NCI-H2107 treated with DMSO at 0.1 percent for 48 hours (cell line): ENCODE measurements at regions not wholly inside any gene's neighbourhood (a gene's known extent, or its start where the extent isn't known, plus 50 kb on each side); places are given as distances from the start of the nearest gene placed in this dataset.
"Not testable (repeated sequence)": the region's sequence is repeated elsewhere in the genome, so short reads cannot be mapped to it uniquely, and the experiment has no call there.

Experiments used
- DNase-seq: peaks from one replicate; lab custom pipeline; 2025; ENCODE audit not compliant: unreplicated experiment; lab: John Stamatoyannopoulos, UW

DNA sequence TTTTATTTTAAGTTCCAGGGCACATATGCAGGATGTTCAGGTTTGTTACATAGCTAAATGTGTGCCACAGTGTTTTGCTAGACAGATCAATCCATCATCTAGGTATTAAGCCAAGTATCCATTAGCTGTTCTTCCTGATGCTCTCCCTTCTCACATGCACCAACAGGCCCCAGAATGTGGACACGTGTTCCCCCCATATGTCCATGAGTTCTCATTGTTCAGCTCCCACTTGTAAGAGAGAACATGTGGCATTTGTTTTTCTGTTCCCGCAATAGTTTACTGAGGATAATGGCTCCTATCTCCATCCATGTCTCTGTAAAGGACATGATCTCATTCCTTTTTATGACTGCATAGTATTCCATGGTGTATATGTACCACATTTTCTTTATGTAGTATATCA is 374.8 kb upstream of the FAT1 start:
- DNase-seq, result no peak

DNA sequence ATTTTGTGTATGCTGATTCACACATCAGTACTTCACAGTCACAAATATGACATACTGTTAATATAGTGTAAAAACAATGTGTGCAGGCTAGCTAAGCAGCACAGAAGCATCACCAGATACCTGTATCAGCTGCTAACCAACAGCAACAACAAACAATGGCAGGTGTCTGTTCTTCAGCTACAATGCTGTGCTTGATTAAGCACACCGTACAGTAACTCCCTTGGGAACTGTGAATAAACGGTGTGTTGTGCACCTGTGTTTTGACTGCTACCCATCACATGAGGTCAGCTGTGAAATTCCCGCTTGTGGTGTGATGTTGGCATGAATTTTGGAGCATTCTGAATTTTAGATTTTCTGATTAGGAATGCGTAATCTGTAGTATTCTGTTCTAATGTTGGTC is 379.7 kb upstream of the FAT1 start:
- DNase-seq, result peak; percentile 23

DNA sequence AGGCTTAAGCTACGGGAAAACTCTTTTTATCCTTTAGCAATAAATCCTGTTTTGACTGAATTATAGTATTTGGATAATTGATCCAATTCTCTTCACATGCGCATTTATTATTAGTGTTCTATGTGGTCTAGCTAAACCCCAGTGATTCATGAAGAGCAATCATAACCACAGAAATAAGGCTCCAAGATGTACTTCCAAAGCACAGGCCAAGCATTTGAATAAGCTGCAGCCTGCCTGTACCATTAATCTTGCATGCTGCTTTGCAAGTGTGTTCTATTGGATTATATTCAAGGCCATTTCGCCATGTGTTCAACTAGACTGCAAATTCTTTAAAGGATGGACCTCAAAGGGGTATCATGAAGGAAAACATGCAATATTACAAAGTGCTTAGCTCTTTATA is 385.2 kb upstream of the FAT1 start:
- DNase-seq, result no peak

DNA sequence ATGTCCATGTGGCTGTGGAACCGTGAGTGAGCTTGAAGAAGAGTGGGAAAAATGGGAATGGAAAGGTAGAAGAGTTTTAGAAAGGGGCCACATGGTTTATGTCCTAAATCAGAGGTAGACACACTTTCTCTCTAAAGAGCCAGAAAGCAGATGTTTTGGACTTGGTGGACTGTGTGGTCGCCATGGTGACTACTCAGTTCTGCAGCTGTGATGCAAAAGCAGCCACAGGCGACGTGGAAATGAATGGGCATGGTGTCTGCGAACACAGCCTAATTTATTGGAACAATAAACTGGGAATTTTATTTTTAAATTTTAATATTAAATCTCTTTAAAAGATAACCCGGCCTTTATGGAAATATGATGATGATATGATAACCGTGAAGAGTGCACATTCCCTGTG is 386.0 kb upstream of the FAT1 start:
- no peak for DNase-seq

DNA sequence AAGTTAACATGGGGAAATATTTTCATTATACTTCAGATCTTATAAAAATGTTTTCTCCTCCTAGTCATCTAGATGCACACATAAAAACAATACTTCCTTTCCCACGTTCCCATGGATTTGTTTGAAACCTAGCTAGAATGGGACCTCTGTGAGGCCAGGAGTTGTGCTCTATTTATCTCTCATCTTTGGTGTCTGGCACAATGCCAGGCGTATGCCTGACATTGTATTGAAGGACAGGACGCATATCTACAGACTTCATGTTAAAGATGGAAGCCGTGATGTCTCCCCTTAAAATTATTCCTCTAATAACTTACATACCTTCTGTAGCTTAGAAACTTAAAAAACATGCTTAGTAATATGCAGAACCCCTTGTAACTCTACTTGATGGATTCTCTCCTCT is 394.5 kb upstream of the FAT1 start:
- no peak for DNase-seq

DNA sequence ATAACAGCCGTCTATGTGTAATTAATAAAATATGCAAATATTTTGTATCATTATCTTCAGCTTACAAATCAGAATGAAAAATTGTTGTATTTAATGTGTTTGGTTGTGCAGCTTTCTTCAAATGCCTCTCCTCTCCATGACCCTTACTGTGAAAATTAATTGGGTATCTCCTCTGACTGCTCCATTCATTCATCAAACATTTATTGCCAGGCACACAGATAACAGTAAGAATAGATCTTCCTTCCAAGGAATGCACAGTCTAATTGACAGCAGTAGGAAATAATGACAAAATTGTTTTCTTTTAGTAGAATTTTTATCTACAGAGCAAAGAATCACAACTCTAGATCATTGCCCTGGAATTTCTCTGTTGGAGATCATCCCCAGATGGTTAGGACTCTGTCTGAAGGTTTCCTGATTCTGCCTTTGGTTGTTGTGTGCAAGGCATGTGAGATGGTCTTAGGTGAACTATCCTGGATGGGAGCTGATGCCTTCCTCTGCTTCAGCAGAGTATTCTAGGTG is 395.0 kb upstream of the FAT1 start:
- no peak for DNase-seq

DNA sequence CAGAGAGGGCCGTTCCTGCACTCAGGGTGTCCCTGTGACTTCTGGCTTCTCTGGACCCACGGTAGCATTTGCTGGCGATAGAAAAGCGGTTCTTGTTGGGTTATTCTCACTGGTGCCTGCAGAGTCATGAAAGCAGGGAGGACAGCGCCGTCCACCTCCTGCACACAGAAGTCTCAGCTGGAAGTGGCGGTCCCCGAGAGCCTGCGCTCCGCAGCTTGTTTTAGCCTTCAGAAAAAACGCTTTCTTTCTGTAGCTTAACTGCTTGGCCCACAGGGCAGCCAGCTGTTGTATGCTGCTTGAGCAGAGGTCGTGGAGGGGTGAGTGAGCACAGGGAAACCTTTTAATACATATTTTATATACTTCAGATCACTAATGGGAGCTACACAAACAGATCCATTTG is 400.7 kb upstream of the FAT1 start:
- no peak for DNase-seq

DNA sequence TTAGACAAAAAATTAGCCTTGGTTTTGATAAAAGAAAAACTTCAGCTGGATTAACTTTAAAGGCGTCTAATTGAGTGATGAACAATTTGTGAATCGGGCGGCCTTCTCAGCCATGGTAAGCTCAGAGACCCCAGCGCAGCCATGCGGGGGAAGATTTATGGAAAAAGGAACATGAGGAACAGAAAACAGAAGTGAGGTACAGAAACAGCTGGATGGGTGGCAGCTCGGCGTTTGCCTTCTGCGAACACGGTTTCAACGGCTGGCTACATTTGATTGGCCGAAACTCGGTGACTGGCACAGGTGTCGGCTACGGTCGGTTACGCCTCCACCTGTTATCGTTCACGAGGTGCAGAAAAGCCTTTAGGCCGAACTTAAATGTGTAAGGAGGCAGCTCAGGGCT is 401.4 kb upstream of the FAT1 start:
- no peak for DNase-seq

DNA sequence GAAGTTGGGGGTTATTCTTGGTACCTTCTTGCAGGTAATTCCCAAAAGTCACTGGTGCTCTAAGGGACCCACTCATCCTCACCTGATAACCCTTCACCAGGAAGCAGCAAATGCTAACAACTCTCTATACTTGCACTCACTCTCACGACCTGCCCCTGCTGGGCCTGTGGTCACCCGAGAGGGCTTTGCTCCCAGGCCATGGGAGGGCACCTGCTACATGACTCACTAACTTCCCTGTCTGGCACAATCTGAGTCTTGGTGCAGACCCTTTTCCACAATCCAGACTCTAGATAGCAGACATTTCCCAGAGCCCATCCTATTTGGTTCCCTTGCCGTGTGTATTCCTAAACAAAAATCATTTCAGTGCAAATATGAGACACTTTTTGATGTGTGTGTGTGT is 403.8 kb upstream of the FAT1 start:
- no peak for DNase-seq

DNA sequence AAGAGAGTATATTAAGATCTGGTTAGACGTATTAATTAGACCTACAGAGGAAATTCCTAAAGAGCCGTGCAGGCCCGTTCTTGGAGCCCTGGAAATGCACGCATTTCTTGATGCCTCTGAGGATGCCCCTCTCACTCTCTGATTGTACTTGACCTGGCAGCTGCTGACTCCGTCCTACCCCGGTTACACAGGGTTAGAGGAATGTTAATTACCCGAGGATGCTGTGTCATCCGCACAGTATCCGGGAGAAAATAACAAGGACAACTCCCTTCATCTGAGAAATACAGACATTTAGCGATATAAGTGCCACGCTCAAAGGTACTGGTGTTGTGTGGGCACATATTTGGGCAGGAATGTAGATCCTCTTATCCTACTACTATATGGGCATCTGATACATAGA is 404.6 kb upstream of the FAT1 start:
- DNase-seq, result no peak

DNA sequence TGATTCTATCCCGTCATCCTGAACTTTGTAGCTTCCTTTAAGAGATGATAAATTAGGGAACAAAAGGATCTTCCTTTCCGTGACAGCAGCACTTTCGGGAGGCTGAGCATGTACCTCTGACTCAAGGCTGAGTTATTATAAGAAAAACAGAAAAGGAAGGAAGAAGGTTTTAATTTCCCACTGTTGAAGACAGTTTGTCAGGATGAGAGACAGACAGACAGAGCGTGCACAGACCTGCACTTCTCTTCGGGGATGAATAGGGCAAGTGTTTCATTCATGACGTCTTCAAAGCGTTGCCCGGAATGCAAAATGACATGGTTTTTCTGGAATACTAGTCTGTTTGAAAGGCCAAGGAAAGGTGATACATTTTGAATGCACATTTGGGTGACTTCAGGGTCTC is 405.3 kb upstream of the FAT1 start:
- no peak for DNase-seq

DNA sequence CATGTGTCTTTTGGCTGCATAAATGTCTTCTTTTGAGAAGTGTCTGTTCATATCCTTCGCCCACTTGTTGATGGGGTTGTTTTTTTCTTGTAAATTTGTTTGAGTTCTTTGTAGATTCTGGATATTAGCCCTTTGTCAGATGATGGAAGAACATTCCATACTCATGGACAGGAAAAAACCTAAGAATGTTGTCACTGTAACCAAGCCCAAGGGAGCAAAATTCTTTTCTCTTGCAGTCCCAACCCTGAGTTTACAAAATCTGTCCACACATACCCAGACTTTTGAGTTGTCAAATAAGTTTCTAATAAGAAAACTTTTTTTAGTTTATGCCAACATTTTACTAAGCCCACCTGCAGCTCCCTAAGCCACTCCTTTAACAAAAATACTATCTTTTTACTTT is 408.2 kb upstream of the FAT1 start:
- DNase-seq, result not testable (repeated sequence)

DNA sequence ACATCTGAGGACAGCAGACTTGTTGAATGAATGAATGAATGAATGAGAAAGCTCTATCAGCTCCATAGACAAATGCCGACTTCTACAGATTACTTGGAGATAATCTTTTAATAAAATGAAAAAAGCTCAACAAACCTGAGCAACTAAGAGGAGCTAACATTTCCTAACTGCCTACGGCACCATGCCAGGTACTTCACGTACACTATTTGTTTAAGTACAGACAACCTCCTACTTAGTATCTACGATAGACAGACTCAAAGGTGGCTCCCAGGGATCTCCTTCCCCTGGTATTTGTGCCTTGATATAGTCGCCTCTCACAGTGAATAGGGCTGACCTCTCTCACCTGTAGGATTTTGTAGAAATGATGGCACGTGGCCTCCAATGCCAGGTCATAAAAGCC is 412.2 kb upstream of the FAT1 start:
- no peak for DNase-seq

DNA sequence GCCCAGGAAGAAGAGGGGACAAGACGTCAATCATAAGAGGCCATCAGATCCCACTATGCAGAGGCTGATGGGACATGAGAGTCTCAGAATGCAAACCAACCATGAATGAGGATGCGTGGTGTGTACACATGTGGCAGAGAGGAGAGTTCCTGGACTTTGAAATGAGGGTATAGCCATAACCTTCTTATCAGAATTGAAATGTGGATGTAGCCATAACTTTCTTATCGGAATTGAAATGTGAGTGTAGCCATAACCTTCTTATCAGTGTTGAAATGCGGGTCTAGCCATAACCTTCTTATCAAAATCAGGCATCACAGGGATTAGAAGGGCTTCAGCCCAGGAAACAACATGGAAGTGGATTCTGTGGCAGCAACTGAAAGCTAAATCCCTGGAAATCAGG is 415.5 kb upstream of the FAT1 start:
- DNase-seq, result no peak

DNA sequence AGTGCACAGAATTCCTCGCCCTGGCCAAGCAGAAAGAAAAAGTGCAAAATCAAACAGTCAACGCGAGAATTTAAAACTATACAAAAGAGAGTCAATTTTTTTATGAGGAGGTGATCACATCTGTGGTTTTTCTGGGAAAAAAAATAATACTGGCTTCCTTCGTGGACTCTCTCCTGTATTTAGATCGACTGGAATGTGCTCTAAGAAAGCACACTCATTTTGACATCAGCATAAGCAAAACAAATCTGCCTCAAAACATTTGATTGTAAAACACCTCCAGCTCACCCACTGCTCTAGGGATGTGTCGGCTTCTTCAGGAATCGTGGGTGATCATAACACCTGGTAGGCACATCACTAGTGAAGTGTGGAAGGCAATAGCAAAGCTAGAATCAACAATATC is 417.4 kb upstream of the FAT1 start:
- DNase-seq, result no peak

DNA sequence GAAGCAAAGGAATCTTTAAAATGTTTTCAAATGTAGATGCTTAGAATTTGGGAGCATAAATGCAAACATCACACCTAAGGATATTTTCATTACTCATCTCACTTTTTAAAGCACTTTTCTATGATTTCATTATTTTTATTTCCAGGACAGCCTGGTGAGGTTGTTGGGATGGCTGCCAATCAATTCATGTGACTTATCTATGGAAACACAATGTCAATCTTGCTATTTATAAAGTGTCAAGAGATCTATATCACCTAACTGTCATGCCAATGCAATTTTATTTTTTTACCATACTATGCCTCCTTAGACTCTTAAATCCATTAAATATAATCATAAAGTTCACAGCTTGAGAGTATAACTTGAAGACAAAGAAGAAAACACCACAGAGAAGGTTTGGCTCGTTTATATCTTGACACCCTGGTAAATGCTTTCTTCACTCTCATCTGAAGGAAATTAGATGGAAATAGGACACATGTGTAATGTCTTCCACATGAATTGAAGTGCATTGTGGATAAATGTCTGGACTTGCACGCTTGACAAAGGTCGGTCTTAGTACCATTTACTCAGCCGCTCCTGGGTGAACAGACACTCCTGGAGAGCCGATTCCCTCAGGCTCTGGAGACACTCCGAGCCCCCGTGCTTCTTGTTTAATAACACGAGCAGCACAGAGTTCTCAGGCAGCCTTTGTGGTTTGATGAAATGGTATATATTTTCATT is 425.7 kb upstream of the FAT1 start:
- no peak for DNase-seq

DNA sequence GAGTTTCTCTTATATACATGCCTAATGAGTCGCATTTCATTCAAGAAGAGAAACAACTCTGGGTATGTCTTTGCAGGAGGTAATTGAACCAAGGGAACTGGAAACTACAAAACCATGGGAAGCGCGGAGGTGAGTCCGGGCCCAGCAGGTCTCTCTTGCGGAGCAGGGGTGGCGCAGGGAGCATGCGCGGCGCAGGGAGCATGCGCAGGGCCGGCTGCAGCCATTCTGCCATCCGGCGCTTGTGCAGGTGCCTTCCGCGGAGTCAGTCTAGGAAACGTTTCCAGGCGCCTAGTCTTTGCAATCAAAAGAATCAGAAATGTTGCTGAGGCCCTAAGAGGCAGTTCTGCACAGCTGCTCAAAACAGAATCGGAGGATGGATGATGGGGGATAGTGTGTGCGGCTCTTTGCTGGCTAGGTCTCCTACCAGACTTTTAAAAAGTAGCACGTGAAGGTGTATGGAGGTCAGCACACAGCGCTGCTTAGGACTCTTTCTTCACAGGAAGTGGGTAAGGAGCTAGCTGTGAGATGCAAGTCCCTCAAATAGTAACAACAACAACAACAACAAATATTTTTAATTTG is 433.8 kb upstream of the FAT1 start:
- DNase-seq, result no peak

DNA sequence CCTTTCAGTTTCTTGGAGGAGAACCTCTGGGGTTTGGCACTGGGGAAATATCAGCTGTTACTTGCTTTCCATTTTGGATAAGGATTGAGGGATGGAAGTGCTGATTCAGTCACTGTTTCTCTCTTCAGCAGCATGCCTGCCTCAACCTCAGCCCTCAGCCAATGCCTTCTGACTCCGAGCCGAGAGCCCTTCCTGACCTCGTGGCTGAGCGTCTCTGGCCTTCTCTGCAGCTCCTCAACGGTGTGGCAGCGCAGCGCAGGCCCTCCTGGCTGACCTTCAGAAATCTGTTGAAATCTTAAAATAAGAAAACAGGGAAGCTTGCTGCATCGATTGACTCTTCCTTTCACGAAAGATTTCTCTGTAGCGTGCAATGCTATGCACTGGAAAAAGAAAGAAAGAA is 434.3 kb upstream of the FAT1 start:
- no peak for DNase-seq

DNA sequence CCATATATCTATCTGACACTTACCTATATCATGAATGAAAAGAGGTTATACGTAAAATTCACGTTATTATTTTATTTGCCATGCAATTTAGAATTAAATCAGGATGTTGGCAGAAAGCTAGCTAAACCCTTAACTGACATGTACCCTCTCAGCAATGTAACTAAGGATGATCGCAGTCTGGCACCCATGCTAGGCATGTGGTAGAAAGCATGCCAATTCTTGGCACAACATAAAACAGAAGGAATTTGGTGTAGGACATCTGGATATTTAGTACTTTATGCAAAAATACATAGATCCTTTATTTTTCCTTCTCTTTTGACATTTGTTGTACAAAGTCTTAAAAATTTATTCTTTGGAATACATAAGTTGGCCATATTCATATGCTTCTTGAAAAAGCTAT is 436.8 kb upstream of the FAT1 start:
- DNase-seq, result no peak

DNA sequence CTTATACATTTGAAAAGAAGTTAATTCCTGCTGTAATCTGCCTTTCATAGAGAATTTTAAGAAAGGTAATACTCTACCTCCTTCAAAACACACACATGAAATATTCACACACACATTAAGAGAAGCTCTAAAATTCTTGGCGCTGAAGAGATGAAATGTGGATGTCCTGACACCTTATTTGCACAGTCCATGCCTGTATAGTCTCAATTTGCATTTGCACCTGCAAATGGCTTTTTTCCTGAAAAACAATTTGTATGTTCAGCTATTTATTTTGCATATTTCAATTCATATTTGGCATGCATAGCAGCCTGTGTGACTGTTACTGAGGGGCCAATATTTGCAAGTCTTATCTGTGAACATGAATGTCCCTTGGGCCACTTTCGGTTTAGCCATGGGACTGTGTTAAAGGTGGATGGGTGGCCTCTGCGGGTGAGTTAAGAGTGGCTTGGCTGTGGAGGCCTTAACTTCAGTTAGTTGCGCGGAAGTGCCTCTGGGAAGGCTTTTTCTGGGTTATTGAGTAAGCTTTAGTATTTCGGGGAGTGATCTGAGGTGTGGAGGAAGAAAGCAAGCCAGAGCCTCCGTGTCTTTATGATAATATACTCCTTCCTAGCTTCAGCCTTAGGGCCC is 443.3 kb upstream of the FAT1 start:
- DNase-seq, result no peak

DNA sequence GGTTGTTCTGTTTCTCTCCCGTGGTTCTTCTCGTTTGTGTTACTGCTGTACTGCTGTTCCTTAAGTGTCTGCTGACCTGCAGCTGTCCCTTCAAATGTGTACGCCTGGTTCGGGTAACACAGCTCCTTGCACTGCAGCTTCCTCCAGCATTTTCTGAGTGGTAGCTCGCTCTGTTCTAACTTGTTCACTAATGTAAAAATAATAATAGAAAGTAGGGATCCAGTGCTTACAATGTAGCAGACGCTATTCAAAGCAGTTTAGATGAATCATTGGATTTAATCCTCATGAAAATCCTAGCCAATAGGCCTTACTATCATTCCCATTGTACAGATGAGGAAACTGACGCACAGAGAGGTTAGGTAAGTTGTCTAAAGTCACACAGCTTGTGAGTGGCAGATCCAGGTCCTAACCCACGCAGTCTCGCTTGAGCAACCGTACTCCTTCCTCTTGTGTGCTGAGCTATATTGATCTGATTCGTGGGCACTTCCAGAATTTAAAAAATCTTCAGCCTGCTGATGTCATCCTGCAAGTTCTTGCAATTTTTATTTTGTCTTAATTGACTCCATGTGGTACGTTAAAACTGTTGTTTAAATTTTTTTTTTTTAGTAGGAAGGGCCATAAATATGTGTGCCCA is 448.2 kb upstream of the FAT1 start:
- DNase-seq, result no peak

DNA sequence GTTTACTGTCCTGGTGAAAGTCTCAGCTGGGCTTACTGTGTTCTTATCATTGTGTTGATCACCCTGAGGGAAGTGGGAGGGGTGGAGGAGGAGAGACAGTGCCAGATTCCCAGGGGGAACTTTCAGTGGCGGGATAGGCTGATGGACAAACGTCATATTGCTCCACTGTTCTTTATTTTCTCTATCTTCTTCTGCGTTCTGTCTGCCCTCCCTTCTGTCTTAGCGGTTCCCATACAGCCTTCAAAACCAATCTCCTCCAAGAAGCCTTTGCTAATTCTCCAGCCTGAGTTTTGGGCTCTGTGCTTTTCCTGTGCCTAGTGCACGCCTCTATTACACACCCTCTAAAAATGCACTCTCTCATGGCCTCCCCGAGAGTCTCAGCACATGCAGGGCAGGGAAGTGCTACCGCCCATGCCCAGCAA is 448.7 kb upstream of the FAT1 start:
- no peak for DNase-seq
